HG02678 (cell line): ENCODE measurements at regions not wholly inside any gene's neighbourhood (a gene's known extent, or its start where the extent isn't known, plus 50 kb on each side); places are given as distances from the start of the nearest gene placed in this dataset.
"Not testable (repeated sequence)": the region's sequence is repeated elsewhere in the genome, so short reads cannot be mapped to it uniquely, and the experiment has no call there.

Experiments used
- ATAC-seq: cut with Tn5 transposase; IDR thresholded peaks from one replicate; pipeline ENCODE4 v1.9.1; 2021; ENCODE audit warnings: mild to moderate bottlenecking, moderate library complexity; ENCODE audit not compliant: unreplicated experiment

GRCh38 chr5:124206540-124206939 is 539.9 kb downstream of the ZNF608 start:
- ATAC-seq: no peak

- no peak for ATAC-seq
These were observed 543.1 kb downstream of the ZNF608 start for GRCh38 chr5:124203303-124203702.

GRCh38 chr5:124200381-124200780 is 546.1 kb downstream of the ZNF608 start:
- ATAC-seq: no peak

GRCh38 chr5:124199893-124200292 is 546.5 kb downstream of the ZNF608 start:
- ATAC-seq: no peak

GRCh38 chr5:124195411-124195810 is 551.0 kb downstream of the ZNF608 start:
- ATAC-seq: no peak

GRCh38 chr5:124194282-124194681 is 552.2 kb downstream of the ZNF608 start:
- ATAC-seq: no peak

GRCh38 chr5:124193371-124193789 is 553.1 kb downstream of the ZNF608 start:
- no peak for ATAC-seq

GRCh38 chr5:124192716-124193115 is 553.7 kb downstream of the ZNF608 start:
- no peak for ATAC-seq

- ATAC-seq: no peak
These were observed 560.7 kb downstream of the ZNF608 start for GRCh38 chr5:124185716-124186115.

GRCh38 chr5:124182133-124182532 is 564.3 kb downstream of the ZNF608 start:
- no peak for ATAC-seq

- ATAC-seq: no peak
These were observed 565.5 kb downstream of the ZNF608 start for GRCh38 chr5:124180875-124181461.

GRCh38 chr5:124180299-124180874 is 566.1 kb downstream of the ZNF608 start:
- ATAC-seq: no peak

GRCh38 chr5:124179819-124180218 is 566.6 kb downstream of the ZNF608 start:
- no peak for ATAC-seq

- no peak for ATAC-seq
These were observed 568.4 kb downstream of the ZNF608 start for GRCh38 chr5:124178050-124178449.

GRCh38 chr5:124176692-124177091 is 569.7 kb downstream of the ZNF608 start:
- ATAC-seq: no peak

GRCh38 chr5:124173386-124173785 is 573.1 kb downstream of the ZNF608 start:
- no peak for ATAC-seq

- no peak for ATAC-seq
These were observed 573.9 kb downstream of the ZNF608 start for GRCh38 chr5:124172389-124173003.

- not testable (repeated sequence) for ATAC-seq
These were observed 578.3 kb downstream of the ZNF608 start for GRCh38 chr5:124168093-124168492.

- ATAC-seq: no peak
These were observed 583.5 kb downstream of the ZNF608 start for GRCh38 chr5:124162767-124163532.

- no peak for ATAC-seq
These were observed 585.2 kb downstream of the ZNF608 start for GRCh38 chr5:124161266-124161665.

- no peak for ATAC-seq
These were observed 586.2 kb downstream of the ZNF608 start for GRCh38 chr5:124160265-124160664.

GRCh38 chr5:124157320-124157719 is 589.1 kb downstream of the ZNF608 start:
- no peak for ATAC-seq
